DMS114 treated with DMSO at 0.1 percent for 48 hours (cell line): ENCODE measurements at regions not wholly inside any gene's neighbourhood (a gene's known extent, or its start where the extent isn't known, plus 50 kb on each side); places are given as distances from the start of the nearest gene placed in this dataset.

ENCODE experiments used
- DNase-seq: peaks from one replicate; lab custom pipeline; 2025; ENCODE audit not compliant: unreplicated experiment; lab: John Stamatoyannopoulos, UW

DNA sequence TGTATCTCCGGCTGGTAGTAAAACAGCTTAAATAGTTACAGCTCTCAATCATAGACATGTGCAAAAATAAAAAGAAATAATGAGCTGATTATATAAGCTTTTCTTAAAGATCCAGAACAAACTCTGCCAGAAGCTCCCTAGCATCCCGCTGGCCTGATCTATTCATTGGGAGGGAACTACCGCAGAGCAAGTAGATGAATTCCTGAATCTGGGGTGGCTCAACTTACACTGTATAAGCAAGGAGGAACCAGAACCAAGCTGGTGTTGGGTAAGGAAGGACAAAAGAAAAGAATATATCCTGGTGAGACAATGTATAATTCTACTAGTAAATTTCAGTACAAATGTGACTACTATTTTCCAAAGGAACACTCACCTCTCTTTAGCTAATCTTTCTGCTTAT is 1122.2 kb downstream of the OLFM4 start:
- DNase-seq: no peak

DNA sequence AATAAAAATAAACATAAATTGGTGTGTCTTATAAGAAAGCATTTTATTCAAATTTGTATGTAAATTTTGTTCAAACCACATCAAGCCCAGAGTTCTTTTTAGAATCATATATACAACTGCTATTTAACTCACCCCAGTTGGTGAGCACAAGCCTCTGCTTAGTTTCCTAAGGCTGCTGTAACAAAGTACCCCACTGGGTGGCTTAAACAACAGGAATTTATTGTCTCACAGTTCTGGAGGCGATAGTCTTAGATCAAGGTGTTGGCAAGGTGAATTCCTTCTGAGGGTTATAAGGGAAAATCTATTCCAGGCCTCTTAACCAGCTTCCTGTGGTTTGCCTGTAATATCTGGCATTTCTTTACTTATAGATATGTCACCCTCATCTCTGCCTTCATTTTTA is 1133.5 kb downstream of the OLFM4 start:
- DNase-seq: no peak

GRCh38 chr13:54165581-54166215 is 1137.1 kb downstream of the OLFM4 start:
- no peak for DNase-seq

GRCh38 chr13:54173996-54174395 is 1145.4 kb downstream of the OLFM4 start:
- DNase-seq: no peak

DNA sequence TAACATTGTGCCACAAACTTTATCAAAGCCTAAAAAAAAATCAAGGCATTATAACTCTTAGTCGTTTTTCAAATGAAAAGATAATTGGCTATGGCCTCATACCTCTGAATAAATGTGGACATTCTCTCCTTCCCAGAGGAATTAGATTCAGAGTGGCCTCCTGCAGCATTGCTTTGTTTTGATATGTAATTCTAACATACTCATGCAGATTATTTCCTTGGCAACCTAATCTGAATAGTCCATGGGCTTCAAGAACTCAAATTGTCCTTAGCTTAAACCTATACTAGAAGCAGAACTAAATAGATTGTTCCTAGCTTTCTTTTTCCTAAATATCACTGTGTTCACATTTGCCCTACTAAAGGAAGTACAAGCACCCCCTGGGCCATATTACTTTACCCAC is 1146.9 kb downstream of the OLFM4 start:
- DNase-seq: no peak

DNA sequence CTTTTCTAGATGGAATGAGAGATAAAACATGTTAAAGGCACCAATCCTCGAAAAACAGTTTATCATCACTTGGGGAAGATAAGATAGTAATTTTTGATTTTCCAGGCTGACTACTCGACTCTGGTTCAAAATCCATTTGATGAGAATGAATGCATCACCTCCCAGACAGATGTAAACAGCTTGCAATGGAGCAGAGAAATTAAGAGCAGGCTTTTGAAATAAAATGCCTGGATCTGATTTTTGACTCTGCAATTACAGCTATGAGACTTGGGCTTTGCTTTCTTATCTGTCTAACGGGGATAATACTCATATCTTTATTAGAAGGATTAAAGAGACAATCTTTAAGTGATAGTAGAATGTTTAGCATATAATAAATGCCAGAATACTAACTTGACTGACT is 1148.9 kb downstream of the OLFM4 start:
- DNase-seq: no peak

DNA sequence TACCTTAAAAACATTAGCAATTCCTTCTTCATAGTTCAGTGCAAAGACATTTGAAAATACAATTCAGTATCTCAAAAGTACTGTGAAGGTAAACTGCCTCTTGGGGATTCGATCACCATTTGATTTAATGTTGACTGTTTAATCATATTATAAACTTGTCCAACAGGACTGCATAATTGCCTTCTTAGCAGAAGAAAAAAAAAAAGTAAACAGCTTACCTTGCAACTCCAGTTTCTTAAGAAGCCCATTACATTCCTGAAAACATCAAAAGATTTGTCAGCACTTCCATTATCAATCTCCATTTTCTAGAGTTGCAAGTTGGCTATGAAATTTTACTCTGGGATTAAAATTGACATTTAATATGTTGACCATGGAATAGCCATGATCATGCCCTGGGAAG is 1154.6 kb downstream of the OLFM4 start:
- DNase-seq: no peak

DNA sequence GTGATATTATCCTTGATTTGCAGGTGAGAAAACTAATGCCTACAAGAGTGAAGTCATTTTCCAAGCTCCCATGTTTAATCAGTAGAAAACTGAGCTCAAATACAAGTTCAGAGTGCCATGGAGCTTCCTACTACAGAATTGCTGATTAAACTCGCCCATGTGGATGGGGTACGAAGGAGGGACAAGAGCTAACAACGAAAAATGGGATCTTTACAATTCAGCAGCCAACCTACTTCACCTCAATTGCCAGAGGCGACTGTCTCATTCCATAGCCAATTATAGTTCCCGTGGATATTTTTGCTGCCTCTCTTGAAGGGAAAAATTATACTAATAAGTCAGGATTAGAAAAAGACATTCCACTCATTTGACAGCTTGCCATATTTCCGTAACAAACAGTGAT is 1155.1 kb downstream of the OLFM4 start:
- no peak for DNase-seq

- no peak for DNase-seq
Measured at GRCh38 chr13:54184576-54184975, 1156.0 kb downstream of the OLFM4 start.

DNA sequence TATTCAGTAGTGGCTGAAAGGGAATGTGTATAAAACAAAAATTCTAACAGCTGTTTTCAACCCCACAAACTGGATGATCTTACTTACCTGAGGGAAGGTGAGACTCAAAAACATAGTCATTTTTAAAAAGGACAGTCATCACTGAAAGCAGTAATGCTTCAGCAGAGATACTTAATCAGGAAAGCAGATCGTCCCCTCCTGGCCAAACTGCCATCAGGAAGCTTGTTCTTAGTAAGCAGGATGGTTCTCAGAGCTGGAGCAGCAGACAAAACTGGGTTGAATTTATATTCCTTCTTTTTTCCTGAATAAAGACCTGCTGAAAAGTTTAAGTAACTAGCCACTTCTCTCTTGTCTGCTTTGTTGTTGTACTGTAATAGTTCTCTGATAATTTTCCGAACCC is 1156.5 kb downstream of the OLFM4 start:
- no peak for DNase-seq

DNA sequence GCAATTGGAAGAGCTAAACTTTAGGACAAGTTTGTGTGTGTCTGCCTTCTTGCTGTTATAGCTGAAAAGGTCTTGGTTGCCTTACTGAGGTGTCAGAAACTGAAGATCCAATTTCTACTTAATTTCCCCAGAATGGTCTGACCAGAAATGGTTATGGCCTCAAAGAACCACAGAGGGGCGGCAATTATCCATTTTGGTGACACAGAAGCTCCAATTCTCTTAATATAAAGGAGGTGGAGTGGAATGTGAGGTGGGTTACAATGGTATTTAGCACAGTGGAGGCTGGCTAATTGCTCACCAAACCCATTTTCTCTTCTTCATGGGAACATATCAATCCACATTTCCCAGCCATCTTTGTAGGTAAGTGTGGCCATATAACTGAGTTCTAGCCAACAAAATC is 1157.2 kb downstream of the OLFM4 start:
- DNase-seq: no peak

DNA sequence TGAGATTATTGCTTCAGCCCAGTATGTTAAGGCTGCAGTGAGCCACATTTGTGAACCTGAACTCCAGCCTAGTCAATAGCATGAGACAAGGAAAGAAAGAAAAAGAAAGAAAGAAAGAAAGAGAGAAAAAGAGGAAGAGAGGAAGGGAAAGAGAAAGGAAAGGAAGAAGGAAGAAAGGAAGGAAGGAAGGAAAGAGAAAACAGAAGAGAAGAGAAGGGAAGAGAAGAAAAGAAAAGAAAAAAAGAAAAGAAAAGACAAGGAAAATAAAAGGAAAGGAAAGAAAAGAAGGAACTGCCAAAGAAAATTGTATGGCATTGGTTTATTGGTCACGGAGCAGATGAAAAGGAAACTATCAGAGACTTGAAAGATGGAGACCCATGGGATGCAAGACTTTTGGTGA is 1158.8 kb downstream of the OLFM4 start:
- DNase-seq: no peak

GRCh38 chr13:54194233-54195024 is 1165.8 kb downstream of the OLFM4 start:
- no peak for DNase-seq

- DNase-seq: no peak
Measured at GRCh38 chr13:54196684-54197083, 1168.1 kb downstream of the OLFM4 start.

GRCh38 chr13:54198911-54199310 is 1170.3 kb downstream of the OLFM4 start:
- DNase-seq: no peak

GRCh38 chr13:54206626-54207025 is 1178.0 kb downstream of the OLFM4 start:
- no peak for DNase-seq

DNA sequence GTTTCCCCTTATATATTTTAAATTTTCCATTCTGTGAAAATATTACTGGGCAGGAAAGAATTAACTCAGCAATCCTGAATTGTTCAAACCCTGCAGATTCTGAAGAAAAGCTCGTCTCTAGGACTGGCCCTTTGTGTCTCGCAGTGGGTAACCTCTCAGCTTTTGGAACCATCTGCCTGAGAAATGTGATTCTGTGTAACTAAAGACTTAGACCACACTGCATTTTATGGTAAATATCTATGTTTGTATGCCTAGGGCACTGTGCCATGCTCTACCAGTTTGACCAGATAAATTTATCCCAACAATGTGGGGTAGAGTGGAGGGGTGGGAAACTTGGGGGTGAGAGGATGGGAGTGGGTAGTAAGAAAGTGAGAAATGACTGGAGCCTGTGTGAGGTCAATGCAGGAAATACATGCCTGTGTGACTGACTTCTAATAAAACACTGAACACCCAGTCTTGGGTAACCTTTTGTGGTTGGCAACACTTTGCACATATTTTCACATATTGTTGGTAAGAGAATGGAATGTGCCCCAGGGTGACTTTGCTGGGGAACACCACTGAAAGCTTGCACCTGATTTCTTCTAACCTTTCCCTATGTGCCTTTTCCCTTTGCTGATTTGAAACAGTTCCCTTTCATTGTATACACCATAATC is 1181.9 kb downstream of the OLFM4 start:
- DNase-seq: no peak

GRCh38 chr13:54216221-54216620 is 1187.6 kb downstream of the OLFM4 start:
- no peak for DNase-seq

GRCh38 chr13:54226876-54227275 is 1198.3 kb downstream of the OLFM4 start:
- no peak for DNase-seq

DNA sequence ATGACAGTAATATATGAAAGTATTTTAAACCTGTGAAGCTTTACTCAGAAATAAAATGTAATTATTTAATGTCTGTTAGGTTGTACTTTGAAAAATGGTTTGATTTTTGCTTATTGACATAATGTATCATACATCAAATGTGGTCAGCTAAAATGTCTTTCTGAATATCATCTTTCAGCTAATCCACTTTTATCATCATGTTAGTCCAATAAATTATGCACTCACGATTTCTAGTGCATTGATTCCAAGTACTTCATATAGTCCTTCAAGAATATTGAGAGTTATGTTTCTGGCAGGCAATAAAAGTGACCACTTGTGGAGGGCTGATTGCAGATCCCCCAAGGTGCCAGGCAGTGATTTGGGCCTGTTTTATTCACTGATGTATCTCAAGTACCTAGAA is 1204.1 kb downstream of the OLFM4 start:
- DNase-seq: no peak

GRCh38 chr13:54234607-54235006 is 1206.0 kb downstream of the OLFM4 start:
- no peak for DNase-seq

GRCh38 chr13:54241719-54242118 is 1213.1 kb downstream of the OLFM4 start:
- DNase-seq: no peak
